Esophagus muscularis mucosa (tissue), 4 donors: ENCODE measurements at regions not wholly inside any gene's neighbourhood (a gene's known extent, or its start where the extent isn't known, plus 50 kb on each side); places are given as distances from the start of the nearest gene placed in this dataset.

Experiments
- EP300 ChIP-seq: sonication (generic); formaldehyde crosslinking; IDR thresholded peaks from one replicate; pipeline ENCODE4 v1.6.1; 2017; ENCODE audit warnings: antibody characterized with exemption
- POLR2AphosphoS5 ChIP-seq, 2 donors: sonication (generic); formaldehyde crosslinking; IDR thresholded peaks; one replicate each; pipeline ENCODE4 v1.6.1; 2017; ENCODE audit warnings: antibody characterized with exemption in 2 of 2
- TF ChIP-seq, protein P1 (sequence below), 3 experiments: fragments of 200-600 bp in 2 of 3; fragments of 450-650 bp in 1 of 3; sonication (generic) in 2 of 3; IDR thresholded peaks; one replicate each; pipeline ENCODE4 v1.5.1; 2017 to 2019; ENCODE audit warnings: antibody characterized with exemption in 3 of 3, mild to moderate bottlenecking in 2 of 3, moderate library complexity in 1 of 3

- TF ChIP-seq POLR2AphosphoS5 (IDR thresholded peaks at IDR 0.05) (no peak), EP300 (no peak)
- TF ChIP-seq, protein P1, sequence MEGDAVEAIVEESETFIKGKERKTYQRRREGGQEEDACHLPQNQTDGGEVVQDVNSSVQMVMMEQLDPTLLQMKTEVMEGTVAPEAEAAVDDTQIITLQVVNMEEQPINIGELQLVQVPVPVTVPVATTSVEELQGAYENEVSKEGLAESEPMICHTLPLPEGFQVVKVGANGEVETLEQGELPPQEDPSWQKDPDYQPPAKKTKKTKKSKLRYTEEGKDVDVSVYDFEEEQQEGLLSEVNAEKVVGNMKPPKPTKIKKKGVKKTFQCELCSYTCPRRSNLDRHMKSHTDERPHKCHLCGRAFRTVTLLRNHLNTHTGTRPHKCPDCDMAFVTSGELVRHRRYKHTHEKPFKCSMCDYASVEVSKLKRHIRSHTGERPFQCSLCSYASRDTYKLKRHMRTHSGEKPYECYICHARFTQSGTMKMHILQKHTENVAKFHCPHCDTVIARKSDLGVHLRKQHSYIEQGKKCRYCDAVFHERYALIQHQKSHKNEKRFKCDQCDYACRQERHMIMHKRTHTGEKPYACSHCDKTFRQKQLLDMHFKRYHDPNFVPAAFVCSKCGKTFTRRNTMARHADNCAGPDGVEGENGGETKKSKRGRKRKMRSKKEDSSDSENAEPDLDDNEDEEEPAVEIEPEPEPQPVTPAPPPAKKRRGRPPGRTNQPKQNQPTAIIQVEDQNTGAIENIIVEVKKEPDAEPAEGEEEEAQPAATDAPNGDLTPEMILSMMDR (IDR thresholded peaks at IDR 0.05), result no peak
Measured at GRCh38 chr5:104755806-104756205, 1193.2 kb upstream of the NUDT12 start.
